Gastrocnemius medialis (tissue), 4 donors: ENCODE measurements at regions not wholly inside any gene's neighbourhood (a gene's known extent, or its start where the extent isn't known, plus 50 kb on each side); places are given as distances from the start of the nearest gene placed in this dataset.

ENCODE experiments used
- CTCF ChIP-seq, 5 experiments: fragments of 450-650 bp in 3 of 5; fragments of 200-600 bp in 2 of 5; sonication (generic) in 2 of 5; IDR thresholded peaks in 4 of 5; conservative IDR thresholded peaks in 1 of 5; 1 replicate in 4 of 5; 2 replicates in 1 of 5; pipeline ENCODE4 v1.5.1; 2016 to 2019; ENCODE audit warnings: antibody characterized with exemption in 5 of 5, mild to moderate bottlenecking in 3 of 5, moderate library complexity in 3 of 5
- POLR2A ChIP-seq, 2 donors: fragments of 450-650 bp; IDR thresholded peaks; one replicate each; pipeline ENCODE4 v1.6.1; 2017; ENCODE audit warnings: antibody characterized with exemption in 2 of 2, mild to moderate bottlenecking in 2 of 2, moderate library complexity in 2 of 2

DNA sequence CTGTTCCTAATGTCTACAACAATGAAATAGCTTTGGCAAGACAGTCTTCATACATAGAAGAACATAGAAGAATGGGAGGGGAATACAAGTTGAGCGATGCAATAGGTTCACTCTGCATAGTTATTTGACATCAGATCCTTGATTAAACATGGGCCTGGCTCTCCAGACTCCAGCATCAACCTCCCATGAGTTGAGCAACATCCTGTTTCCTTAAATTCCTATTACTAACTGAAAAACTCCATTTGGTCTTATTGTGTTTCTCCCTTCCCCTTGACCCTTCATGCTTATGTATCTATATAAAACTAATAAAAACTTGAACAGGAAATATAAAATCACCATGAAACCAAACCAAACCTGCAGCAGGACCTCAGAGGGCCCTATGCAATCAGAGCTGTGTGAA is 304.5 kb upstream of the SATB1 start:
- TF ChIP-seq CTCF (IDR thresholded peaks at IDR 0.05 in 4 of 5, conservative IDR thresholded peaks at IDR 0.05 in 1 of 5) = no peak
- TF ChIP-seq POLR2A (IDR thresholded peaks at IDR 0.05) = no peak
